ENCODE measurements at regions not wholly inside any gene's neighbourhood (a gene's known extent, or its start where the extent isn't known, plus 50 kb on each side); places are given as distances from the start of the nearest gene placed in this dataset.
"Not testable (repeated sequence)": the region's sequence is repeated elsewhere in the genome, so short reads cannot be mapped to it uniquely, and the experiment has no call there.

GRCh38 chr1:64363111-64363510 lies 106.8 kb upstream of the CACHD1 start:
- no peak for DNase-seq

- DNase-seq = no peak
Observed at GRCh38 chr1:64363616-64364015, 106.3 kb upstream of the CACHD1 start.

DNA sequence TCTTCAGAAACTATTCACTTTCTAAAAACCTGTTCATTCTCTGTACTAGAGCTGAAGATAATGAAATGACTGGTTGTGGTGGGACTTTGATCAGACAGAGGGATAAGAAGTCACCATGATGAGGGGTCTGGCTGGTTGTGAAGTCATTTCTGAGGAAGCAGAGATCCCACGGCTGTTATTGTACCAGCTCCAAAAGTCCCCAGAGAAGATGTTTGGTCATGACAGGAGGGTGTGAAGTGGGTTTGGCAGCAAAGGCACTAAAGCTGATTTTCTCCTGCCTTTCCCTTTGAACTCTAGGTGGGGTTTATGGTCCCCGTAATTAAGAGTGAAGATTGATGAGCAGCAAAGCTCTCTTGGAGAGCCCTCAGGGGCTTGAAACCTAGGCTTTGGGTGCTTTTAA lies 103.1 kb upstream of the CACHD1 start:
- no peak for DNase-seq

DNA sequence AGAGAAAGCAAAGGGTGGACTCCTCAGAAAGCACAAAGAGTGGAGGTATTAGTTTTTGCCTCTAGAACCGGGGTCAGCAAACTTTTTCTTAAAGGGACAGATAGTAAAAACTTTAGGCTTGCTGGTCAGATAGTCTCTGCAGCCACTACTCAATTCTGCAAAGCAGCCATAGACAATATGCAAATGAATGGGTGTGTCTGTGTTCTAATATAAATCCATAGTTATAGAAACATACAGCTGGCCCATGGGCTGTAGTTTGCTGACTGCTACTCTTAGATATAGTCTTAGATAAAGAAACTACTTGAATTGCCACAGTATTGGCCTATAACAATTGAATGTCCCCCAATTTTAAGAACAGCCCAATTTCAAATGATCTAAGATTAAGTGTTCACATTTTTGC lies 101.6 kb upstream of the CACHD1 start:
- DNase-seq = no peak

- no peak for DNase-seq
Observed at GRCh38 chr1:64378826-64379225, 91.1 kb upstream of the CACHD1 start.

DNA sequence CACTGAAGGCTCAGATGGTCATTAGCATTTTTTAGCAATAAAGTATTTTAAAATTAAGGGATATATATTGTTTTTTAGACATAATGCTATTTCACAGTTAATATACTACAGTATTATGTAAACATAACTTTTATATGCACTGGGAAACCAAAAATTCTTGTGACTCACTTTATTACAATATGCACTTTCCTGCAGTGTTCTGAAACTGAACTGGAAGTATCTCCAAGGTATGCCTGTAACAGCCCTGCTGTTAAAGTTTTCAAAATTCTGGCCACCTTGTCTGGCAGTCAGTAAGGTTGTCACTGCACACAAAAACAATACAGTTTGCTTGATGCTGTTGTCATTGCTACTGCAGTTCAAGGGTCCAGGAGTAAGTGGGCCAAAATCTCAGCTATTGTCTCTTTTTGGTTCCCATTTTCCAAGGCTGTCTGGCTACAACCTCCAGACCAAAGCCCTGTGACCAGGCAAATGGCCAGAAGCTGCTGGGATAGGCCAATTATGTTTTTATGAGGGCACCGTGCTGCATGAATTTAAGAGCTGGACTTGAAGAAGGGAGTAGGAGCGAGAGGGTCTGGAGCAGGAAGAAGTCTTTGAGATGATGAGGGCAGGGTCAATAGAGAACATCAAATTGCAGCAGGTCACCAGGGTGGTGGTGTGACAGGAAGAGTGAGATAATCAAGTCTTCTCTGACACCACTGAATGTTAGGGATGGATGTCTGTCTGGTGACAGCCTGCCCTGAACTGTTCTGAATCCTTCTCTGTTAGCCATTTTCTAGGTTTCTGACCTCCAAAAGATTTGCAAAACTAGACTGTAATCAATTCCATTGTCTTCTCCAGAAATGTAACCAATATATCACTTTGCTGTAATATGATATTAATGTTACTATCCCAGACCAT lies 82.3 kb upstream of the CACHD1 start:
- DNase-seq = no peak

DNA sequence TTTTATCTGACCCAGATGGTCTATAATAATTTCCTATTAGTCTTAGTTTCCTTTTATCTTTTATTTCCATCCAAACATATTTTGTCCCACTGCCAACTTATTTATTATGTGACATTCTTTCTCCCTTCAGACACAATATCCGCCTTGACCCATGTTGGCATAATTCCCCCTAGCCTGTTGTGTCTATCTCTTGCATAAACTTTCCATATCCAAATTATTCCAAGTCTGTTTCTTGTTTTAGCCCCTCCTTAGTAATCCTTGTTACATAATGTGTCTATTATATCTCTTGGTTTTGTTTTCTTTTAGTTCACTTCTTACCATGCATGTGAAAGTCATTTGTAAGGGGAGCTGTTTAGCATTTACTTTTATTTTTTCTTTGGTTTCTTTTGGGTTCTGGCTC lies 81.6 kb upstream of the CACHD1 start:
- no peak for DNase-seq

DNA sequence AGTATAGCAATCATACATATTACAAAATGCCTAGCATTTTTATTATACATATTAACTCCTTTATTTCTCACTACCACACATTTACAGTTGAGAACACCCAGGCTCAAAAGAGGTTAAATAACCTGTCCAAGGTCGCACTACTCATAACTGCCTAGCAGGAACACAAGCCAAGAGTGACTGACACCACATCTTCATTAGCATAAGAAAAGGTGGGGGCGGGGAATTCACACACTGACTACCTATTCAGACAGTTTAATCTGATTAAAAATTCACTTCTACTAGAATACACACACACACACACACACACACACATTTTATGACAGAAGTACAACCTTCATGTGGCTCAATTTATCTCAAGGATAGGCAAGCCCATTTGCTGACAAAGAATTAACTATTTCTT lies 77.8 kb upstream of the CACHD1 start:
- no peak for DNase-seq

DNA sequence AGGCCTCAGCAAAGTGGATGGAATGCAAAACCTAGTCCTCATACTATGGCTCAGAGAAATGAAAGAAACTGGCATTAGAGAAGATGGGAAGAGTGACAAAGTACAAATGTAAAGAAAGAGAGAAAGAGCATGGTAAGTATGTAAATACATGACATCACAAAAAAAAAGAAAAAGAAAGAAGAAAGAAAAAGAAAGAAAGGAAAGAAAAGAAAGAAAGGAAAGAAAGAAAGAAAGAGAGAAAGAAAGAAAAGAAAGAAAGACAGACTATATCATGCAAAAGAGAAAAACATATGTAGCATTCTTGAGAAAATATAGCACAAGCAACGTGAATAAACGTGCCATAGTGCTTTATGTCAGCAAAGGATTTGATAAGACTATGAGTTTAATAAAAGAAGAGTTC lies 76.1 kb upstream of the CACHD1 start:
- no peak for DNase-seq

GRCh38 chr1:64396817-64397216 lies 73.1 kb upstream of the CACHD1 start:
- DNase-seq = no peak

DNA sequence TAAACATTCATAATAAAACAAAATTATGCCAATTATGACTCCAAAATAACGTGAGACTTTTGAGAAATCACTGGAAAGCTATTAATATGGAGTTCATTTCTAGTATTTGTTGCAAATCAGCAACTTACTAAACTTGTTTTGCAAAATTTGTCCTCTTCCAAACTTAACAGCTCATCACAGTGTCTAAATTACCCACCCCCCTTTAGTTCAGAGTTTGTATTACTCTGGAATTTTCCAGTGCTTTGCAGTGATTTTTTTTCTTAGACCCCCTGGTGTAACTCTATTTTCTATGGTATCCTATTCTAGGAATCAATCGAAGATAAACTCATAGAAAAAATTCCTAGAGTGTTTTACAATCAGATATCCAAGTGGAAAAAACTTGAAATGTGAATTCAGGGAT lies 72.4 kb upstream of the CACHD1 start:
- DNase-seq = no peak

DNA sequence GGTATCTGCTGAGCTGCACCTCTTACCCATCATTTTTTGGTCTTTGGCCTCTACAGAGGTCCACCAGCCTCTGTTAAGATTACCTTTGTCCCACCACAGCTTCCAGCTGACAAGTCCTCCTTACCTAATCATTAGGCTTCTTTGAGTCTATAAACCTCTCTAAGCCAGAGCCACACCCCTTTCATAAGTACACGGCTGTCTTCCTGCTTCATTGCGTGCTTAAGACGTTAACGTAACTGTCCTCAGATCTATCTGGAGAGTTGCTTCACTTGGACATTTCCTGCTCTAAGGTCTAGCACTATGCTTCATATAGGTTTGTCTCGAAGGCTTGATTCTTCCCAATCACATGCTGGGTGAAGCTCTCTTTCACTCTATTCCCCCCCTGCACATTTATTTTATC lies 71.0 kb upstream of the CACHD1 start:
- DNase-seq = no peak

DNA sequence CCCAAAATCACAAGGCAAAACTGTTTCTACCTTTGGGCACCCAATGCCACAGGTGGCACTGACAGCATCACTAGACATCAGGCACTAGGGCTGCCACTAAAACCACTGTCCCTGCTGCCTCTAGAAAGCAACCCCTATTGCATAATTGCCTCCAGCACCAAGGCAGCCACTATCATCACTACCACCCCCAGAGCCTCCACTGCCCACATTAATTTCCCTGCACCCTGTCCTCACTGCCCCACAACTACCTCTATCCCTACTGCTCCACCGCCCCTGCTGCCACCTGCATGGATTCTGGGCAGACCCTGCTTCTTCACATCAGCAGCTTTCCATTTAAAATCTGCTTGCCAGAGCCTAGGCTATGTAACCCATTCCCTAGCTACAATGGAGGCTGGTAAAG lies 68.6 kb upstream of the CACHD1 start:
- DNase-seq = no peak

DNA sequence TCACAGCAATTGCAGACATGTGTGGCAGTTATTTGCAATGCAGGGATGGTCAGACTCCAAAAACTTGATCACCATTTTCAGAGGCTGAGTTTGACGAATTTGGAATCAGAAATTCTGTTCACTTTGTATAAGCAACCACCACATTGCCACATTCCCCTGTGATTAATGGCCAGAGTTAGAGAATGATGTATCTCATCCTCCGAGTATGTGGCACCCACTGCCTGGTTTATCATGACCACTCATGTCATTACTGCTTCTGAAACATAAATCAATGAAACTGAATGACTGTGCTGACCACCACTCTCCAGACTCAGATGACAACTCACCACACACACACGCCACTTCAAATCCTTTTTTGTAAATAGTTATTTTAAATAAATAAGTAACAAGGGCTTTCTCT lies 66.6 kb upstream of the CACHD1 start:
- DNase-seq = no peak

DNA sequence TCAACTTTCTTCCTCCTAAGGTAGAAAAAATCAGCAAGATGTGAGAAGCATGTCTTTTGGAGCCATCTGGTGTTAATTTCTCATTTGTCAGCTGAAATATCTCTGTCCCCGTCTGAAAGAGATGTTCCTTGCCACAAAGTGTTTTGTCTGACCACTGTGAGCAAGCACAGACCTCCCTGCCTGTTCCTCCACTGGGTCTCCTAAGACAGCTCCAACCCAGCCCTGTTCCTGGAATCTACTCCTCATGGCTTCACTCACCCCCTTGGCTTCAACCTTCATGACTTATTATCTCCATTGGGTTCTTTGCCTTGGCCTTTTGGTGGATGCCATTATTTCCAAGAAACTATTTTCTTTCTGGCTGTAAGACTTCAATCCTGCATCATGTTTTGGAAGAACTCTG lies 65.7 kb upstream of the CACHD1 start:
- no peak for DNase-seq

DNA sequence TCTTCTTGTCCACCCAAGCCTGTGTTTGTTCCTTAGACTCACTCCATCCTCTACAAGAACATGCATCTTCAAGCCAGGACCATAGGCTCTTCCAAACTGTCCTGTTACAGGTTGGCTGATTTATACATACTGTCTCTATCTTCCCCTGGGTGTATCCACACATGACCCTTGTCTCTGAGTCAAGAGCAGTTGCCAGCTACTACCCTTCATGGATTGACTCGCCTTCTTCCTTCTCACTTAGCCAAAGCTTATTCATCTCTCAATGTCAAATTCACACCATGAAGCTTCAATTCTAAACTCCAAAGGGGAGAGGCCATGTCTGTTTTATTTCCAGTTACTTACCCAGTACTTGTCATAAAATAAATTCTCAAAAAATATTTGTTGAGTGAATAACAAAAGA lies 64.1 kb upstream of the CACHD1 start:
- no peak for DNase-seq

GRCh38 chr1:64410217-64410616 lies 59.7 kb upstream of the CACHD1 start:
- DNase-seq = no peak

GRCh38 chr1:64414855-64415546 lies 54.9 kb upstream of the CACHD1 start:
- not testable (repeated sequence) for DNase-seq

DNA sequence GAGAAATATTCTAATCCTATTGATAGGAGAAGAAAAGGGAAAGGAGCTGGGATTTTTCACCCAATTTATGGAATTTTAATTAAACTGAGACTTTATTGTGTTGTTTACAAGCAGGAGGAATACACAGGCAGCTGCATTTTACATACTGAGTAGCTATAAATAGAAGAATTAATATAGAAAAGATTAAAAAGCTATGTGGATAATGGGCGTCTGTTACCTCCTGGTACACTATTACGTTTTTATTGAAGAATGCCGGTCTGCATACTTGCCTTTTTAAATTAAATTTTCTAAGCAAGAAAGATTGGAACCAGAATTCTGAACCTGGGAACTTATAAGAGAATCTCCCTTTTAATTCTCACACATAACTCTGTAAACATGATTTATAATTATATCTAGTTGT lies 52.1 kb upstream of the CACHD1 start:
- no peak for DNase-seq

Measured in NCI-H1417 treated with DMSO at 0.1 percent for 48 hours (cell line).